ENCODE measurements at regions not wholly inside any gene's neighbourhood (a gene's known extent, or its start where the extent isn't known, plus 50 kb on each side); places are given as distances from the start of the nearest gene placed in this dataset.

- Histone ChIP-seq H2AFZ (ENCODE audit: low read length) (no peak overlapping the region), H3F3A (ENCODE audit: insufficient read depth, low read length) (no peaks in the 10 kb centered on the region), H3K9ac (ENCODE audit: low read length) (no peak overlapping the region), H3K9me2 (ENCODE audit: low read depth, low read length) (no peaks in the 10 kb centered on the region), H3K4me2 (ENCODE audit: low read length) (no peak overlapping the region), H3K9me3 (ENCODE audit: low read length) (no peaks in the 10 kb centered on the region), H3K27me3 (ENCODE audit: insufficient read depth, low read length) (no peaks in the 10 kb centered on the region), H3K36me3 (ENCODE audit: insufficient read depth, low read length) (no peaks in the 10 kb centered on the region), H3K27ac (ENCODE audit: low read depth, low read length, poor library complexity, severe bottlenecking) (no peak overlapping the region), H3K4me1 (ENCODE audit: insufficient read depth, low read length, severe bottlenecking) (no peaks in the 10 kb centered on the region), H3K79me2 (ENCODE audit: insufficient read depth, low read length) (no peaks in the 10 kb centered on the region), H4K20me1 (ENCODE audit: insufficient read depth, low read length) (no peaks in the 10 kb centered on the region), H3K4me3 (ENCODE audit: low read depth, low read length, poor library complexity, severe bottlenecking) (no peak overlapping the region)
- TF ChIP-seq, protein P1, sequence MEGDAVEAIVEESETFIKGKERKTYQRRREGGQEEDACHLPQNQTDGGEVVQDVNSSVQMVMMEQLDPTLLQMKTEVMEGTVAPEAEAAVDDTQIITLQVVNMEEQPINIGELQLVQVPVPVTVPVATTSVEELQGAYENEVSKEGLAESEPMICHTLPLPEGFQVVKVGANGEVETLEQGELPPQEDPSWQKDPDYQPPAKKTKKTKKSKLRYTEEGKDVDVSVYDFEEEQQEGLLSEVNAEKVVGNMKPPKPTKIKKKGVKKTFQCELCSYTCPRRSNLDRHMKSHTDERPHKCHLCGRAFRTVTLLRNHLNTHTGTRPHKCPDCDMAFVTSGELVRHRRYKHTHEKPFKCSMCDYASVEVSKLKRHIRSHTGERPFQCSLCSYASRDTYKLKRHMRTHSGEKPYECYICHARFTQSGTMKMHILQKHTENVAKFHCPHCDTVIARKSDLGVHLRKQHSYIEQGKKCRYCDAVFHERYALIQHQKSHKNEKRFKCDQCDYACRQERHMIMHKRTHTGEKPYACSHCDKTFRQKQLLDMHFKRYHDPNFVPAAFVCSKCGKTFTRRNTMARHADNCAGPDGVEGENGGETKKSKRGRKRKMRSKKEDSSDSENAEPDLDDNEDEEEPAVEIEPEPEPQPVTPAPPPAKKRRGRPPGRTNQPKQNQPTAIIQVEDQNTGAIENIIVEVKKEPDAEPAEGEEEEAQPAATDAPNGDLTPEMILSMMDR (IDR thresholded peaks at IDR 0.05; ENCODE audit: low read length) = peak; percentile 12; the same call in 1 of the 2 replicates
- TF ChIP-seq EZH2 (IDR thresholded peaks at IDR 0.05; ENCODE audit: borderline replicate concordance, low read length) = no peak
Observed at GRCh38 chr2:220460257-220460985, 833.0 kb downstream of the SLC4A3 start.

- Histone ChIP-seq H3K4me3 (ENCODE audit: low read depth, low read length, poor library complexity, severe bottlenecking) (no peak overlapping the region), H3K79me2 (ENCODE audit: insufficient read depth, low read length) (no peaks in the 10 kb centered on the region)
Observed at GRCh38 chr2:220463876-220464275, 836.4 kb downstream of the SLC4A3 start.

DNA sequence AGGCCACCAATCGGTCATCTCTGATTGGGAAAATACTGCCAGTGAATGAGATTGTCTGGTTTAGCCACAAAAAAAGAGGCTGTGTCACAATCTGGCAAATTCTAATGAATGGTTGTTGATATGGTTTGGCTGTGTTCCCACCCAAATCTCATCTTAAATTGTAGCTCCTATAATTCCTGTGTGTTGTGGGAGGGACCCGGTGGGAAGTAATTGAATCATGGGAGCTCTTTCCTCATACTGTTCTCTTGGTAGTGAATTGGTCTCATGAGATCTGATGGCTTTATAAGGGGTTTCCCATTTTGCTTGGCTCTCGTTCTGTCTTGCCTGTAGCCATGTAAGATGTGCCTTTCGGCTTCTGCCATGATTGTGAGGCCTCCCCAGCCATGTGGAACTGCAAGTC lies 838.3 kb downstream of the SLC4A3 start:
- Histone ChIP-seq H3K27ac (ENCODE audit: low read depth, low read length, poor library complexity, severe bottlenecking) (no peak overlapping the region), H3K79me2 (ENCODE audit: insufficient read depth, low read length) (no peaks in the 10 kb centered on the region), H3K27me3 (ENCODE audit: insufficient read depth, low read length) (no peaks in the 10 kb centered on the region), H3K9me2 (ENCODE audit: low read depth, low read length) (no peaks in the 10 kb centered on the region), H3K4me3 (ENCODE audit: low read depth, low read length, poor library complexity, severe bottlenecking) (no peak overlapping the region), H3K9ac (ENCODE audit: low read length) (no peak overlapping the region), H3K4me2 (ENCODE audit: low read length) (no peak overlapping the region), H3K9me3 (ENCODE audit: low read length) (no peaks in the 10 kb centered on the region), H4K20me1 (ENCODE audit: insufficient read depth, low read length) (no peaks in the 10 kb centered on the region), H3F3A (ENCODE audit: insufficient read depth, low read length) (no peaks in the 10 kb centered on the region), H3K4me1 (ENCODE audit: insufficient read depth, low read length, severe bottlenecking) (no peaks in the 10 kb centered on the region), H2AFZ (ENCODE audit: low read length) (no peak overlapping the region), H3K36me3 (ENCODE audit: insufficient read depth, low read length) (no peaks in the 10 kb centered on the region)
- TF ChIP-seq EZH2 (IDR thresholded peaks at IDR 0.05; ENCODE audit: borderline replicate concordance, low read length) = no peak
- TF ChIP-seq, protein P1 (IDR thresholded peaks at IDR 0.05; ENCODE audit: low read length) = no peak

More at GRCh38 chr2:220463876-220464275, 836.4 kb downstream of the SLC4A3 start:
- Histone ChIP-seq H3K27me3 (ENCODE audit: insufficient read depth, low read length) (no peaks in the 10 kb centered on the region), H3K4me2 (ENCODE audit: low read length) (no peak overlapping the region), H2AFZ (ENCODE audit: low read length) (no peak overlapping the region), H3K4me1 (ENCODE audit: insufficient read depth, low read length, severe bottlenecking) (no peaks in the 10 kb centered on the region), H4K20me1 (ENCODE audit: insufficient read depth, low read length) (no peaks in the 10 kb centered on the region), H3K9me2 (ENCODE audit: low read depth, low read length) (no peaks in the 10 kb centered on the region), H3K27ac (ENCODE audit: low read depth, low read length, poor library complexity, severe bottlenecking) (no peak overlapping the region), H3K9ac (ENCODE audit: low read length) (no peak overlapping the region), H3K9me3 (ENCODE audit: low read length) (no peaks in the 10 kb centered on the region), H3K36me3 (ENCODE audit: insufficient read depth, low read length) (no peaks in the 10 kb centered on the region), H3F3A (ENCODE audit: insufficient read depth, low read length) (no peaks in the 10 kb centered on the region)
- TF ChIP-seq, protein P1 (IDR thresholded peaks at IDR 0.05; ENCODE audit: low read length) = no peak
- TF ChIP-seq EZH2 (IDR thresholded peaks at IDR 0.05; ENCODE audit: borderline replicate concordance, low read length) = no peak

Data from OCI-LY1 (cell line).